SK-N-SH treated with all-trans-retinoic acid at 6 μM for 48 hours (cell line): ENCODE measurements at regions not wholly inside any gene's neighbourhood (a gene's known extent, or its start where the extent isn't known, plus 50 kb on each side); places are given as distances from the start of the nearest gene placed in this dataset.
"Not testable (repeated sequence)": the region's sequence is repeated elsewhere in the genome, so short reads cannot be mapped to it uniquely, and the experiment has no call there.

ENCODE experiments used
- ATAC-seq: fragments of 200-7000 bp; cut with Tn5 transposase; 3 replicates; pipeline ENCODE4 v1.9.1; 2020; ENCODE audit warnings: mild to moderate bottlenecking, moderate library complexity
- ARNTL ChIP-seq: fragments of 450-650 bp; formaldehyde crosslinking; IDR thresholded peaks from 2 replicates; pipeline ENCODE4 v1.5.0; 2020; ENCODE audit warnings: low read depth, mild to moderate bottlenecking, moderate library complexity, borderline replicate concordance
- CREB5 ChIP-seq: fragments of 250-450 bp; sonication (Bioruptor Pico); IDR thresholded peaks from 2 replicates; pipeline ENCODE4 v1.5.1; 2020; ENCODE audit warnings: low read depth, mild to moderate bottlenecking, moderate library complexity
- CSDC2 ChIP-seq: fragments of 250-450 bp; sonication (Bioruptor Pico); IDR thresholded peaks from 2 replicates; pipeline ENCODE4 v1.5.0; 2020; ENCODE audit warnings: mild to moderate bottlenecking, moderate library complexity
- CSRNP3 ChIP-seq: fragments of 250-450 bp; sonication (Bioruptor Pico); IDR thresholded peaks from 2 replicates; pipeline ENCODE4 v1.5.1; 2021; ENCODE audit warnings: mild to moderate bottlenecking, moderate library complexity
- ESRRG ChIP-seq: fragments of 250-450 bp; sonication (Bioruptor Pico); IDR thresholded peaks from 2 replicates; pipeline ENCODE4 v1.6.1; 2021; ENCODE audit warnings: mild to moderate bottlenecking
- GLIS3 ChIP-seq: fragments of 250-450 bp; sonication (Bioruptor Pico); IDR thresholded peaks from 2 replicates; pipeline ENCODE4 v1.5.0; 2020; ENCODE audit warnings: mild to moderate bottlenecking, moderate library complexity
- ISL1 ChIP-seq: fragments of 250-450 bp; sonication (Bioruptor Pico); IDR thresholded peaks from 2 replicates; pipeline ENCODE4 v2.1.2; 2022; ENCODE audit warnings: mild to moderate bottlenecking, moderate library complexity
- OSR1 ChIP-seq: fragments of 250-450 bp; sonication (Bioruptor Pico); IDR thresholded peaks from 2 replicates; pipeline ENCODE4 v1.8.0; 2022; ENCODE audit warnings: moderate library complexity, mild to moderate bottlenecking, inconsistent platforms
- PATZ1 ChIP-seq: fragments of 250-450 bp; sonication (Bioruptor Pico); IDR thresholded peaks from 2 replicates; pipeline ENCODE4 v1.8.0; 2020; ENCODE audit warnings: mild to moderate bottlenecking, moderate library complexity, borderline replicate concordance
- POU6F1 ChIP-seq: fragments of 250-450 bp; sonication (Bioruptor Pico); IDR thresholded peaks from 2 replicates; pipeline ENCODE4 v1.8.0; 2021; ENCODE audit warnings: low read depth, mild to moderate bottlenecking, moderate library complexity, borderline replicate concordance
- PPARA ChIP-seq: fragments of 250-450 bp; sonication (Bioruptor Pico); IDR thresholded peaks from 2 replicates; pipeline ENCODE4 v1.5.0; 2020; ENCODE audit warnings: mild to moderate bottlenecking, borderline replicate concordance
- SNAI2 ChIP-seq: fragments of 250-450 bp; sonication (Bioruptor Pico); IDR thresholded peaks from 2 replicates; pipeline ENCODE4 v1.5.0; 2020; ENCODE audit warnings: mild to moderate bottlenecking, moderate library complexity
- TCF4 ChIP-seq: fragments of 250-450 bp; sonication (Bioruptor Pico); IDR thresholded peaks from 2 replicates; pipeline ENCODE4 v1.8.0; 2021; ENCODE audit warnings: mild to moderate bottlenecking, moderate library complexity, borderline replicate concordance
- TOX ChIP-seq: fragments of 250-450 bp; sonication (Bioruptor Pico); IDR thresholded peaks from 2 replicates; pipeline ENCODE4 v1.8.0; 2021; ENCODE audit warnings: mild to moderate bottlenecking, moderate library complexity, borderline replicate concordance
- TSHZ2 ChIP-seq: fragments of 250-450 bp; sonication (Bioruptor Pico); IDR thresholded peaks from 2 replicates; pipeline ENCODE4 v1.5.0; 2020; ENCODE audit warnings: mild to moderate bottlenecking, moderate library complexity
- ZC3H10 ChIP-seq: fragments of 250-450 bp; sonication (Bioruptor Pico); IDR thresholded peaks from 2 replicates; pipeline ENCODE4 v1.5.1; 2021; ENCODE audit warnings: mild to moderate bottlenecking, moderate library complexity
- ZNF565 ChIP-seq: fragments of 450-650 bp; formaldehyde crosslinking; conservative IDR thresholded peaks from 2 replicates; pipeline ENCODE4 v1.5.0; 2020; ENCODE audit warnings: low read depth, mild to moderate bottlenecking, moderate library complexity
- ZNF70 ChIP-seq: fragments of 450-650 bp; formaldehyde crosslinking; IDR thresholded peaks from 2 replicates; pipeline ENCODE4 v1.5.0; 2020; ENCODE audit warnings: mild to moderate bottlenecking, moderate library complexity
- ZNF8 ChIP-seq: fragments of 450-650 bp; formaldehyde crosslinking; IDR thresholded peaks from 2 replicates; pipeline ENCODE4 v1.5.0; 2020; ENCODE audit warnings: mild to moderate bottlenecking, moderate library complexity

- TF ChIP-seq ZNF70 (CRISPR knock-in tag) (no peak), ISL1 (CRISPR knock-in tag) (no peak), ZNF8 (CRISPR knock-in tag) (no peak), ARNTL (no peak), ZC3H10 (CRISPR knock-in tag) (no peak), CSDC2 (no peak), CSRNP3 (CRISPR knock-in tag) (no peak), TCF4 (CRISPR knock-in tag) (no peak), TSHZ2 (CRISPR knock-in tag) (no peak), ZNF565 (CRISPR knock-in tag) (no peak)
- no peak for ATAC-seq
Observed at GRCh38 chr20:41702647-41703046, 84.5 kb upstream of the CHD6 start.

GRCh38 chr20:41701588-41702348, 83.6 kb upstream of the CHD6 start:
- no peak for ATAC-seq
- TF ChIP-seq TSHZ2 (CRISPR knock-in tag), result no peak
- no peak for TF ChIP-seq PPARA (CRISPR knock-in tag)
- TF ChIP-seq PATZ1 (CRISPR knock-in tag), result no peak
- TF ChIP-seq ZNF565 (CRISPR knock-in tag), result no peak
- no peak for TF ChIP-seq SNAI2 (CRISPR knock-in tag)
- TF ChIP-seq ESRRG, result no peak
- TF ChIP-seq CREB5 (CRISPR knock-in tag), result no peak
- TF ChIP-seq POU6F1 (CRISPR knock-in tag), result no peak
- TF ChIP-seq OSR1 (CRISPR knock-in tag), result no peak
- no peak for TF ChIP-seq TOX (CRISPR knock-in tag)
- no peak for TF ChIP-seq ZNF8 (CRISPR knock-in tag)
- TF ChIP-seq GLIS3 (CRISPR knock-in tag), result no peak
- TF ChIP-seq TCF4 (CRISPR knock-in tag), result no peak
- no peak for TF ChIP-seq ZC3H10 (CRISPR knock-in tag)
- TF ChIP-seq ZNF70 (CRISPR knock-in tag), result no peak
- TF ChIP-seq ARNTL, result no peak
- TF ChIP-seq, all 23 proteins: peak for 0

GRCh38 chr20:41699673-41700072, 81.5 kb upstream of the CHD6 start:
- not testable (repeated sequence) for ATAC-seq
